Large intestine (tissue), 3 donors: ENCODE measurements at regions not wholly inside any gene's neighbourhood (a gene's known extent, or its start where the extent isn't known, plus 50 kb on each side); places are given as distances from the start of the nearest gene placed in this dataset.

Source experiments
- DNase-seq, 2 donors: peaks; one replicate each; pipeline versions ENCODE4 v3.0.0 to v3.0.0-alpha.2; 2013
- H3K27ac ChIP-seq: one replicate; pipeline ENCODE4 v1.5.1; 2013; ENCODE audit warnings: low read length
- H3K27me3 ChIP-seq: 2 replicates; pipeline ENCODE4 v1.6.1; 2013; ENCODE audit warnings: low read length; ENCODE audit not compliant: control insufficient read depth, insufficient read depth
- H3K36me3 ChIP-seq: 2 replicates; pipeline ENCODE4 v1.6.1; 2013; ENCODE audit warnings: low read length; ENCODE audit not compliant: control insufficient read depth, insufficient read depth
- H3K4me1 ChIP-seq: one replicate; pipeline ENCODE4 v1.6.1; 2013; ENCODE audit warnings: low read length; ENCODE audit not compliant: control insufficient read depth, insufficient read depth
- H3K4me3 ChIP-seq: one replicate; pipeline ENCODE4 v1.5.1; 2013; ENCODE audit warnings: low read length
- H3K9me3 ChIP-seq: one replicate; pipeline ENCODE4 v1.6.1; 2013; ENCODE audit warnings: mild to moderate bottlenecking, low read depth, low read length, moderate library complexity; ENCODE audit not compliant: control insufficient read depth
- WGBS: methylation state at CpG from one replicate; pipeline ENCODE4 v1.1.5; 2013; ENCODE audit warnings: low lambda C conversion rate; ENCODE audit not compliant: insufficient coverage; 5-methylcytosine and 5-hydroxymethylcytosine counted together

GRCh38 chr2:204250692-204251091 lies 294.6 kb upstream of the PARD3B start:
- no peaks in the 10 kb centered on the region for H3K27me3 ChIP-seq
- no peaks in the 10 kb centered on the region for H3K36me3 ChIP-seq
- no peaks in the 10 kb centered on the region for H3K4me1 ChIP-seq
- no peaks in the 10 kb centered on the region for H3K9me3 ChIP-seq
- WGBS, result no CpG with 5 or more reads among the region's 2 CpGs
- DNase-seq, result no peak
- no peak overlapping the region for H3K27ac ChIP-seq
- no peak overlapping the region for H3K4me3 ChIP-seq

DNA sequence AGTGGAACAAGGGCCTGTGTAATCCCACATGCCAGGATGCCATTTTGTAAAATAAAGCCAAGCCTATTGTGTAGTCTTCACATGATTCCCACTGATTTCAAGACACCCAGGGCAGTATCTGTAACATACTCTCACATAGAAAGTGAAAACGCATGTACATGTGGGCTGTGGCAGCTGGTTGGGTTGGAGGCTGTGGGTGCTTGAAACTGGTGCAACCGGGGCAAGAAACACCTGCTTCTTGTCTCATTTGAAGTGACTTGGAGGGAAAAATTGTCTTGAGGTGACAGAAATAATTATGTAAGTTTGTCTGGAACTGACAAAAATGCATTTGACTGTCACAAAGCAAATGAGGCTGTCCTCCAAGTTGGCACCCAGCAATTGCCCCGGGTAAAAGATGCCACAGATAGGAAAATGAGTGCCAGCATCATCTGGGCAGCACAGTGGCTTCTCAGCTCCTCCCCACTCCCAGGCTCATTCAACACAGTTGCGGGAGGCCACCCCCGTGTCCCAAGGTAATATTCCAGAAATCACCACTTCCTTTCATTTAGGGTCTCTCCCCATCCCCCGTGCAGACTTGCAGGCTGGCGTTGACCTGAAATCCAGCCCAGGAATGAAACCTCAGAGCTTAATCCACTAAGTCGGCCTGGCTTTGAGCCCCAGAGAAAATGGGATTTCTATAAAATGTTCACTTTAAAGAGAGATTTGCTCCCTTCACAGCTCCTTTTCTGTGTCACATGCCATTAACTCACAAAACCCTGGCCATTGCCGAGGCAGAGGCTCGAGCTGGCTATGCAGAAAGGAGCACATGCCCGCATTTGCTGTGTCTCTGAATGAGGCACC lies 293.9 kb upstream of the PARD3B start:
- WGBS, result no CpG with 5 or more reads among the region's 11 CpGs
- Histone ChIP-seq H3K9me3 (no peaks in the 10 kb centered on the region), H3K27me3 (no peaks in the 10 kb centered on the region), H3K4me1 (no peaks in the 10 kb centered on the region), H3K4me3 (no peak overlapping the region), H3K27ac (no peak overlapping the region), H3K36me3 (no peaks in the 10 kb centered on the region)
- DNase-seq, result no peak

GRCh38 chr2:204251998-204252376 lies 293.3 kb upstream of the PARD3B start:
- H3K9me3 ChIP-seq, result no peaks in the 10 kb centered on the region
- H3K4me1 ChIP-seq, result no peaks in the 10 kb centered on the region
- no peak overlapping the region for H3K4me3 ChIP-seq
- DNase-seq, result no peak
- H3K36me3 ChIP-seq, result no peaks in the 10 kb centered on the region
- no peak overlapping the region for H3K27ac ChIP-seq
- no CpG with 5 or more reads among the region's 11 CpGs for WGBS
- H3K27me3 ChIP-seq, result no peaks in the 10 kb centered on the region

DNA sequence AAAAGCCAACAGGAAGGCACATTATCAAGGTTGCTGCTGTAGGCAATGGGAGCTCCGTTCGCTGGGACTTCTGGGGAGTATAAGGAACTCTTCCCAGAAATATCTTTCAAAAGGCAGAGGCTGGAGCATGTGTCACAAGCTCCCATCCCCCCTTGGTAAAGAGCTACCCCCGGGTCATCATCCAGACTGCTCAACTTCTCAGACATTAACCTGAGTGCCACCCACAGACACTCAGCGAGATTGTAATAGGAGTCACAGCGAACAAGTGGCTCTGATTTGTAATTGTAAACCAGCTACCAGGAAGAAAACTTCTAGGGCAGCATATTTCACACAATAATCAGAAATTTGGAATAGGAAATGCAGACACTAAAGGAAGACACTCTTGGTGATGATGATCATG lies 290.2 kb upstream of the PARD3B start:
- Histone ChIP-seq H3K4me3 (no peak overlapping the region), H3K36me3 (no peaks in the 10 kb centered on the region), H3K4me1 (no peaks in the 10 kb centered on the region), H3K27ac (no peak overlapping the region), H3K27me3 (no peaks in the 10 kb centered on the region), H3K9me3 (no peaks in the 10 kb centered on the region)
- no peak for DNase-seq
- WGBS, result no CpG with 5 or more reads among the region's 5 CpGs

DNA sequence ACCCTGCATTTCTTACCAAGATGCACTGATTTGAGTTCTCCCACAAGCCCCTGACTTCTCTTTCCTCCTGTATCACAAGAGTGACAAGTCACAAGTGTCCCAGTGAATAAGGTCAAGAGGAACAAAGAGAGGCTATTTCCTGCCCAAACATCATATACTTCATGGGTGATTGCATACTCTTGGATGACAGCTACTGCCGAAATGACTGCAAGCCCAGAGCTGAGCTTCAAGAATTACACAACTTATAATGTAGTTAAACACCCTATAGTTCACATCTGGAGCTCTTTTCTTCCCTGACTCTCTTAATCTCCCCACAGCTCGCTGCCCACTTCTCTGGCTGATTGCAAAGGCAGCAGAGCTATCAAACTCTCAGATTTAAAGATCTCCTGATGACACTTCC lies 289.7 kb upstream of the PARD3B start:
- Histone ChIP-seq H3K27me3 (no peaks in the 10 kb centered on the region), H3K4me3 (no peak overlapping the region), H3K36me3 (no peaks in the 10 kb centered on the region), H3K4me1 (no peaks in the 10 kb centered on the region), H3K27ac (no peak overlapping the region), H3K9me3 (no peaks in the 10 kb centered on the region)
- WGBS, result 83% methylated on average over 1 of the region's 2 CpGs
- DNase-seq, result no peak

DNA sequence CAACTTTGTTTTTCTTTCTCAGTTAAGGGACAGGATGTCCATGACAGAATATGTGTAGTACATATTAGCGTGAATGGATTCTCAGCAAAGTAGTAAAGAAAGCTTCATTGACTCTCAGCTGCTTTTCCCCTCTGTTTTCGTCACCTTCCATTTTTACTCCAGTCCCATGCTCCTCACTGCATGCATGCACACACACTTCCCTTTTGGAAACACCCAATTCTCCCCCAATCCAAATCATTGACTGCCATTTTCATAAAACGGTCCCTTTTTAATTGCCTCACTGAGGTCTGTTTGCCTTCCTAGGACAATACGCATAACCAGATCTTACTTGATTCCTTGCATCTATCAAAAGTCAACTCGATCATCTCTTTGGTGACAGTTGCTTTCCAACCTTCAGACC lies 287.5 kb upstream of the PARD3B start:
- H3K36me3 ChIP-seq, result no peaks in the 10 kb centered on the region
- no peak for DNase-seq
- H3K27ac ChIP-seq, result no peak overlapping the region
- WGBS, result 84% methylated on average over 4 of the region's 5 CpGs
- H3K9me3 ChIP-seq, result no peaks in the 10 kb centered on the region
- no peaks in the 10 kb centered on the region for H3K27me3 ChIP-seq
- no peaks in the 10 kb centered on the region for H3K4me1 ChIP-seq
- H3K4me3 ChIP-seq, result no peak overlapping the region

DNA sequence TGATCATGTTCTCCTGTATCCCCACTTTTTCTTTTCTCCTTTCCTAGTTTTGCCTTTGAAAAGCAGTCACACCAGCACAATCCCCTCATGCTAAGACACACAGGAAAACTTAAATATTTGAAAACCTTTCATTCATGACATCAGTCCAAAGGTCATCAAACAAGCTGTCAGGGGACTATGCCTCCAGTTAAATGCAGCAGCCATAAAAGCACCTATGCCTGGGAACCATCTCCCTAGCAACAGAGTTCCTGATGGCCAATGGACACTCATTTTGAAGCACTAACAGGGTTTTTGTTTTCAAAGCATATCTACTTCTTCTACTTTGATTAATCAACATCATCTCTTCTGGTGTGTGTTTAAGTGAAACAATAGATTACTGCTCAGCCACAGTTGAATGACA lies 286.4 kb upstream of the PARD3B start:
- H3K4me1 ChIP-seq, result no peaks in the 10 kb centered on the region
- no peak overlapping the region for H3K27ac ChIP-seq
- no peaks in the 10 kb centered on the region for H3K36me3 ChIP-seq
- no peak overlapping the region for H3K4me3 ChIP-seq
- peak in 1 of 2 donors; percentile 32 for DNase-seq
- no peaks in the 10 kb centered on the region for H3K27me3 ChIP-seq
- no peaks in the 10 kb centered on the region for H3K9me3 ChIP-seq

DNA sequence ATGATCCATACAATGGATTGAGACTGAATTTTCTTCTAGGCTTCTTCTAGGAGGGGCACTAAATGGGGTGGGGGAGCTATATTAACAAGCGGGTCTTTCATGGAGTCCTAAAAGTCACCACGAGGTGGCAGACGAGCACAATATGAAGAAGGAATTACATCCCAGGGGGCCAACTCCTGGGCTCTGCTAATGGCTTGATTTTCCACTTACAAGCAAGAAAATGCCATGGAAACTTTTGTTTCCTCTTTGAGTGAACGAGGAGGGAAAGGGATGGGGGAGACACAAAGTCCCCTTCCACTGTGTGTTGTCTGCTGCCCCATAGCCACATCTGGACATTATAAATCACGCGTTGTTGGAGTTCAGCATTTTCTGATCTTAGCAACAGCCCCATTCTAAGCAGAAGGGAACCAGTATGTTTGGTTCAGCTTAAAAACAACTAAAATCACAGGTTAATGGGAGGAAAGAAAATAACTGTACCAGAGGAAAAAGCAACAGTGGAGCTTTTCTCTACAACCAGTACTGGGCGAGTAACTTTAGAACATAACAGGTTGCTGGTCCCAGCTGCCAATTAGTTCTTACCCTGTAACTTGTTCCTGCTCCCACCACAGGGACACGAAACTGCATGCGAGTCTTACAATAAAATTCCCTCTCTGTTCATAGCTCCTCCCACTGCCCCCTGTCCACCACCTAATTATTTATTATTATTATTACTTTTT lies 285.0 kb upstream of the PARD3B start:
- Histone ChIP-seq H3K27ac (no peak overlapping the region), H3K36me3 (no peaks in the 10 kb centered on the region), H3K9me3 (no peaks in the 10 kb centered on the region), H3K4me1 (no peaks in the 10 kb centered on the region), H3K4me3 (no peak overlapping the region), H3K27me3 (peaks cover 2% of the 10 kb centered on the region)
- WGBS, result 92% methylated on average over 2 of the region's 9 CpGs
- DNase-seq, result peak; percentile 47 to 57

GRCh38 chr2:204260901-204261300 lies 284.4 kb upstream of the PARD3B start:
- Histone ChIP-seq H3K36me3 (no peaks in the 10 kb centered on the region), H3K9me3 (no peaks in the 10 kb centered on the region), H3K27ac (no peak overlapping the region), H3K4me3 (no peak overlapping the region), H3K27me3 (peaks cover 2% of the 10 kb centered on the region), H3K4me1 (no peaks in the 10 kb centered on the region)
- no peak for DNase-seq
- 100% methylated on average over 1 of the region's 2 CpGs for WGBS

DNA sequence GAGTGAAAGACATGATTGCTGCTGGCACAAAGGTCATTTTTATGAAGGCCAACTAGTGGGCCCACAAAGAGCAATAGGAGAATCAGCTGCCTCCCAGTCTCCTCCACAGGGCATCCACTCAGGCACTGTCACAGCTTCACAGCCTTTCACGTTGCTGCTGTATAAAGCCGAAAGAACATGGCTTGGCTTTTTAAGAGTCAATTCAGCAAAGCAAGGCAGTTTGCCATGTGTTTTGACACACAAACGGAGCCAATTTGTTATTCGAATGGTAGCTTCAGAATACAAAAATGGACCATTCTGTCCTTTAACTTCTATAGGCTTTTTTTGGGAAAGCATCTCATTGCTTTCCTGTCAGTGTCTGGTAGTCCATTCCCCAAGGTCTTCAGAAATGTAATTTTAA lies 283.4 kb upstream of the PARD3B start:
- no peak for DNase-seq
- Histone ChIP-seq H3K9me3 (no peaks in the 10 kb centered on the region), H3K4me3 (no peak overlapping the region), H3K27ac (no peak overlapping the region), H3K4me1 (no peaks in the 10 kb centered on the region), H3K36me3 (no peaks in the 10 kb centered on the region), H3K27me3 (peaks cover 2% of the 10 kb centered on the region)
- 80% methylated on average over 1 of the region's 4 CpGs for WGBS
